HCT116 (cell line): ENCODE measurements at regions not wholly inside any gene's neighbourhood (a gene's known extent, or its start where the extent isn't known, plus 50 kb on each side); places are given as distances from the start of the nearest gene placed in this dataset.

Source experiments
- CTCF ChIP-seq, 3 experiments: fragments of 200-600 bp in 1 of 3; sonication (generic) in 1 of 3; IDR thresholded peaks in 2 of 3; conservative IDR thresholded peaks in 1 of 3; 2 replicates each; pipeline ENCODE4 v1.5.1; 2012 to 2017; ENCODE audit warnings: low read depth in 2 of 3, low read length in 2 of 3, antibody characterized with exemption in 1 of 3, borderline replicate concordance in 1 of 3, control low read depth in 1 of 3, mild to moderate bottlenecking in 1 of 3, mixed read lengths in 1 of 3, mixed run types in 1 of 3, moderate library complexity in 1 of 3; ENCODE audit not compliant: insufficient read depth in 1 of 3
- EGR1 ChIP-seq: IDR thresholded peaks from 2 replicates; pipeline ENCODE4 v1.6.1; 2012; ENCODE audit warnings: low read depth
- ELF1 ChIP-seq: IDR thresholded peaks from 2 replicates; pipeline ENCODE4 v1.6.1; 2012; ENCODE audit warnings: low read depth, borderline replicate concordance
- EZH2 ChIP-seq: fragments of 200-600 bp; sonication (generic); IDR thresholded peaks from 2 replicates; pipeline ENCODE4 v1.6.1; 2017; ENCODE audit warnings: antibody characterized with exemption, mixed run types
- EZH2phosphoT487 ChIP-seq: fragments of 200-600 bp; IDR thresholded peaks from 2 replicates; pipeline ENCODE4 v1.6.1; 2018; ENCODE audit warnings: antibody characterized with exemption, borderline replicate concordance
- FOSL1 ChIP-seq: IDR thresholded peaks from 2 replicates; pipeline ENCODE4 v1.6.1; 2012; ENCODE audit warnings: low read depth
- POLR2A ChIP-seq: IDR thresholded peaks from 2 replicates; pipeline ENCODE4 v1.7.0; 2011; ENCODE audit warnings: borderline replicate concordance; ENCODE audit not compliant: insufficient read depth, insufficient read length; ENCODE audit errors: extremely low read depth
- POLR2AphosphoS5 ChIP-seq: IDR thresholded peaks from 2 replicates; pipeline ENCODE4 v1.6.1; 2011; ENCODE audit warnings: mild to moderate bottlenecking, low read depth, low read length, moderate library complexity
- RAD21 ChIP-seq: IDR thresholded peaks from 2 replicates; pipeline ENCODE4 v1.6.1; 2012; ENCODE audit warnings: low read depth, mild to moderate bottlenecking
- SIN3A ChIP-seq: IDR thresholded peaks from 2 replicates; pipeline ENCODE4 v1.6.1; 2012; ENCODE audit warnings: low read depth
- YY1 ChIP-seq: IDR thresholded peaks from 2 replicates; pipeline ENCODE4 v1.6.1; 2011; ENCODE audit warnings: low read length, low read depth, moderate library complexity, mild to moderate bottlenecking; ENCODE audit not compliant: insufficient replicate concordance; ENCODE audit errors: extremely low read depth
- ZFX ChIP-seq: fragments of 450-650 bp; IDR thresholded peaks from 2 replicates; pipeline ENCODE4 v1.6.1; 2017

- TF ChIP-seq SIN3A = no peak
- no peak for TF ChIP-seq CTCF (IDR thresholded peaks at IDR 0.05 in 2 of 3, conservative IDR thresholded peaks at IDR 0.05 in 1 of 3; ENCODE audit: borderline replicate concordance in 1 of 3, insufficient read depth in 1 of 3, low read depth in 2 of 3, low read length in 2 of 3)
- TF ChIP-seq POLR2AphosphoS5 = no peak
- TF ChIP-seq POLR2A = no peak
- no peak for TF ChIP-seq ELF1
- no peak for TF ChIP-seq EZH2
- no peak for TF ChIP-seq EZH2phosphoT487
- TF ChIP-seq ZFX = no peak
- no peak for TF ChIP-seq YY1
- no peak for TF ChIP-seq FOSL1
- TF ChIP-seq EGR1 = no peak
- TF ChIP-seq RAD21 = no peak
Measured at GRCh38 chr5:163635631-163636030, 130.2 kb downstream of the MAT2B start.
